MV-4-11 (cell line): ENCODE measurements at regions not wholly inside any gene's neighbourhood (a gene's known extent, or its start where the extent isn't known, plus 50 kb on each side); places are given as distances from the start of the nearest gene placed in this dataset.

ENCODE experiments used
- DNase-seq: peaks from one replicate; lab custom pipeline; 2025; lab: John Stamatoyannopoulos, UW

- DNase-seq: no peak
These were observed 106.0 kb downstream of the ADAMTS1 start for GRCh38 chr21:26739189-26739588.

DNA sequence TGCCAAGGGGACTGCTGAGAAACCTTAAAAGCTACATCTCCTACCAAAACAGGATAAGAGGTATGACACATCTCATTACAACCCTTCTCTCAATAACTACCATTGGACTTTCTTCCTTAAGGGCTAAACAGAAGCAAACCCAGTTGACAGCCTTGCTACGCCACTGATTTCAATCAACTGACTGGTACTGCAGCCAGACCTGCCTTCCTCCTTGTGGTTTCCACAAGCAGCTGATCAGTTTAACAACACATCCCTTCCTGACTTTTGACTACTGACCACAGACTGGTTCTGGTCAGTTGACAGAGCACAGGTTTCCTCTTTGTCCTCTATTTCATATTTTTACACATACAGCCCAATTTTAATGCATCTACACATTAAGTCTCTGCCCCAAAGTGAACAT is 108.8 kb downstream of the ADAMTS1 start:
- DNase-seq: peak; percentile 52

DNA sequence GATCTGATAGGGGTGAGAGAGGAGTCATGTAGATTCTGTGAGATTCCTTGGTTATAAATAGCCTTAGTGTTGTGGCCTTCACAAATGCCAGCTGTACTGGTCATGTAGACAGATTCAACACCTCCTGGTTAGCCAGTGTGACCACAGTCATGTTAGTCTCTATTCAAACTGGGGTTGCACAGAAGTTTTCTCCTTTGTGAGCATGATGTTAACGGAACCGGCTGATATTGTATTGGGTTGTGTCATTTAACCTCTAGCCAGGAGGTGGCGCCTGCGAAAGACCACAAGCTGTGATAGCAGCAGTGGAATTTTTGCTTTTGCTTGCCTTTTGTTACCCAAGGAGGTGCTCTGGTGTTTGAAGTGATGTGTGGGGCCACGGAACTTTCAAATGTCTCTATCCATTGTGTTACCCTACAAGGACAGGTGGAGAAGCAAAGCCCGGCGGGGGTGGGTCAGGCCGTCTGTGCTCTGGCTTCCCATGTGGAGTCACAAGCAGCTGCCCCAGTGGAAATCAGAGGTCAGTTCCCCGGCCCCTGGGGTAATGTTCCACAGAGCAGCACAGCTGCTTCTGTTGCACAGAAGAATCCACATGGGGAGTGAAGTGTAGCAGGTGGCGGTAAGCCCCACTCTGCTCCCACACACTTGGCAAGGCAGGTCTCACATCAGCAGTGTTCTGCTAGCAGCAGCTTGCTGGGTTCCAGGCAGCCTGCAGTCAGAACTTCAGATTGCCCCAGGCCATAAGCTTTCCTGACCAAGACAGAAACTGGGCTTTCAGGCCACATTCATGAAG is 112.6 kb downstream of the ADAMTS1 start:
- peak; percentile 7 for DNase-seq

- no peak for DNase-seq
These were observed 125.5 kb downstream of the ADAMTS1 start for GRCh38 chr21:26719750-26720149.

DNA sequence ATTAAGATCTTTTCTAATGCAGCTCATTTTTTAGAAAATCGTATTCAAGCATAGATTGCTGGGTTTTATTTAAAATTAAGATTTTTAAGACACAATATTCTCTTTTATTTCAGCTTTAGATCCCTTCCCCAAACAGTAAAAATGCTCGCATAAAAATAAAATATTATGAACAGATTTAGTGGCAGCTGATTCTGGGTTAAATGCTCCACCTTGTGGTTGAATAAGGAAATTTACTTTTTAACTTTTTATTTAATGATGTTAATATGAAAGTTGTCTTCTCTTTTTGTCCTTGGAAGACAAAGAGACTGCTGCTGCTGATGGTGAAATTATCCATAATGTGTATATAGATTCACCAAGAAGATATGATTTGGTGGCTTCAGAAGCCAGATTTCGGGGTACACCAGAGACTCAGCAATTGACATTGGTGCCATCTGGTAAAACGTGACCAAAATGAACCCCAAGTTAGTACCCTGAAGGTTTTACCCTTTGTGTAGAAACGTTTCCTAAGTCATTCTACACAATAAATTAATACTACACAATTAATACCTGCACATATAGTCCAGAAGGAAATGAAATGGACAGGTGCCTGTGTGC is 128.0 kb downstream of the ADAMTS1 start:
- peak; percentile 19 for DNase-seq

- DNase-seq: no peak
These were observed 129.2 kb downstream of the ADAMTS1 start for GRCh38 chr21:26715878-26716506.

GRCh38 chr21:26715116-26715515 is 130.1 kb downstream of the ADAMTS1 start:
- DNase-seq: no peak

DNA sequence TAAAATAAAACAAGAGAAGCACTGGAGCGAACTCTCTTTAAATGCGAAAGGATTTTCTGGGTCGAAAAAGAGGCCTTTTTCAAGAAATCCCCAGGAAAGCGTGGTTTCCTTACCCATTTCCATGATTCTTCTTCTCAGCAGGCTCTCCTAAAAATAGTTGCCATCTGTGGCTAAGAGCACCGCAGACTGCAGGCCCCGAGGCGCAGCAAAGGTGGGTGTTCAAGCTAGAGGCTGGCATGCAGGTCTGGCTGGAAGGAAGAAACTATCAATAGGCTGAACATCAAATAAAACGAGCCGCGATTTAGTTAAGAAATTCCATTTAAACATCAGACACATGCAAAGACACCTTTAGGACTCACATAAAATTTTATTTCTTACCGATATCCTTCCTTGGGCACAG is 135.1 kb downstream of the ADAMTS1 start:
- no peak for DNase-seq

- no peak for DNase-seq
These were observed 136.0 kb upstream of the CYYR1 start for GRCh38 chr21:26709090-26709489.

- DNase-seq: peak; percentile 62
These were observed 135.2 kb upstream of the CYYR1 start for GRCh38 chr21:26708223-26708800.

DNA sequence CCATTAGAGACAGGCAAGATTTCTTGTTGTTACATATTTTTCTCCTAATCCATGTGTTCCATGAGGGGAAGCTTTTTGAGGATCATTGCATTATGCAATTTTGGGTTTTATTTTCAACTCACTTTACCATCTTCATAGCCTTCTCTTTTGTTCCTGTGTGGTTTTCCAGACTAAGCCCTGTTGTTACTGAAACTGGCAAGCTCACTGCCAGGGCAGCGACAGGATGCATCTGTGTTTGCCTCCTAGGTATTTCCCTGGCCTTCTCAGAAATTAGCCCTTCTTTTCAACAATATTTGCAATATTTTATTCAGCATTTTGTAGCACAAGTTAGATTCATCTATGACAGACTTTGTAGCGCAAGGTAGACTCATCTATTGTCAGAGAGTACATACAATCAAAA is 134.2 kb upstream of the CYYR1 start:
- DNase-seq: no peak

DNA sequence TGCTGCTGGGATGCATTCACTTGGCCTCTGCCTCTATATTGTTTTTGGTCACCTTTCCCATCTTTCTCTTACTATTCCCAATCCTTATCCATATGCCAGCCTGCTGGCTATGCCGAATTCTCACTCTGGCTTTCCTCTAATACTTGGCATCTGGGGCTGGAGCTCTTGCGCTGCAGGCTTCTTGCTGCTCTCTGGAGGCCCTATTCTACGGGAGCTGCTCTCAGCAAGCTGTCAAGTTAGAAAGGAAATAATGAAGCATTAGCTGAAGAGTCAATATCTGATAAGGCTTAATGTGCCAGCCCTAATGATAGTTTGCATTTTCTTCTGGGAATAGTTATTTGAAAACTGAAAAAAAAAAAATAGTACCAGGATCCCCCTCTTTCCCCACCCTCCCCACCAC is 125.3 kb upstream of the CYYR1 start:
- DNase-seq: no peak

DNA sequence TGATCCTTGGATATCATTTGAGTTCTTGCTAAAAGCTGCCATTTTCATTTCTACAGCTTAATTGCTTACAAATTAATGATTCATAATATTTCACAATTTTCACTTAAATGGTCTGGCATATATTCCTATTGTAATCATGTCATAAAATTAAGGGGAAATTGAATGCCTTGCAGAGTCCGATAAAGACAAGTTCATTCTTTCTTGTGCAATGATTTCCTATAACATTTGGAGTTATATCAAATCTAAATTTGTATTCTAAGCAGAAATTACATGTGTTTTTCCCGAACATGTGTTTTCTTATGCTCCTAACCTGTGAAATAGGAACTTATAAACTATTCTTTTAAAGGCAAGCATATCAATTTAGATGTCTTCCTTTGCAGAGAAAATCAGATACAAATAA is 118.3 kb upstream of the CYYR1 start:
- DNase-seq: no peak

DNA sequence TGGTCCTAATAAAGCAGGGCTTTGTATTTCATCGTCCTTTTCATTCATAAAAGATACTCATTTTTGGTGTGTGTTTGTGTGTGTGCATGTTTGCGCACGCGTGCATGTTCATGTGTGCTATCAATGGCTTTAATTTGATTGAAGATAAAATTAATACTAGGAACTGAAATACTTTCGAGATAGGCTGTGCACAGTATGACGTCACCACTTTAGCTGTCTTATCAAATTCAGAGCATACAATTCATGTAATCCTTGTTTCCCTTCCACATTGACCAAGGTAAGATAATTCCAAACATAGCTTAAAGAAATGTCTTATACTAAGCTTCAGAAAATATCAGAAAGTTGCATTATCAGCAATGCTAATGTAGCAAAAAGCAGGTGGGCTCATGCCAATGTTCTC is 113.6 kb upstream of the CYYR1 start:
- no peak for DNase-seq

DNA sequence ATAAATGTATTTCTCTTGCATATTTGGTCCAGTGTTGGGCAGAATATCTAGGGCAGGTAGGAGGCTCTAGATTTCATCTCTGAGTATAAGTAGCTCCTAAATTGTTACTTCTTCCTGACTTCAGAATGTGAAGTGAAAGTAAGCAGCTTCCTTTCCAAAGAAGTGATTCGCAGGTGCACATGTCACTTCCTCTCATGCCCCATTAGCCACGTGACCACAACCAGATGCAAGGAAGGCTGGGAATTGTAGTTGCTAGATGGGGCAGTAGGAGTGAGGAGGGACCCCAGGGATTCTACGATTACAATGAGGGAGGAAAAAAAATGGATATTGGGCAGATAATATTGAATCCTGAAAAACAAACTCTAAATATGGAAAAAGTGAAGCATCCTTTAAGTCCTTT is 113.2 kb upstream of the CYYR1 start:
- DNase-seq: peak; percentile 36

DNA sequence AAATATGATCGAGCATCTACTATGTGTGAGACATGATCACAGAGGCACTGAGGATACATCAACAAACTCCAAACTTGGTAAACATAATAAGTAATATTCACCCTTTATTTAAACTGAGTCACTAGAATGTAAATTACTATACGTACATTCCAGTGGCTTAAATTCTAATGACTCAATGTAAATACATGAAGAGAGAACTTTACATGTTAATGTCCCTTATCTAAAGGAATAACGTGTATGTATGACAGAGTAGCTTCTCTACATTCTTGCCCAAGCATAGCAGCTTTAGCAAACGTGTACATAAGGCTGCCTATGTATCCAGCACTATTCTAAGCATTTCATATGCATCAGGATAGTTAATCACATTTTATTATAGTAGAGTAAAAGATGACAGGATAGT is 111.8 kb upstream of the CYYR1 start:
- no peak for DNase-seq

DNA sequence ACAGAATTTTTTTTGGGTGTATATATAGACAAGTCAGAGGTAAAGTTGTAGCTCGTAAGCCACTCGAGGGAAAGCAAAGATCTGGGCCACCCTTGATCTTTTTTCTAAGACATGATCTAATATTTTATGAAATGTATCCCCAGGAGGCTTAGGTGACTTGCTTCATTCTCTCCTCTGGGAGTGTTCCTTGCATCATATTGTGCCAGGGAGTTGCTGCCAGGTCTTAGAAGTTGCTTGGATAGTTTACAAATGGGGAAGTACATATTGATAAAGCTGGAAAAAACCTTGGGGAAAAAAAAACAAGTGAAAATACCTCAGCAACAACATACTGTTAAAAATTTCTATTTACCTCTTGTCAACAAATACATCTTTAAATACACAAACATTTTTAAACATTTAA is 110.9 kb upstream of the CYYR1 start:
- no peak for DNase-seq

DNA sequence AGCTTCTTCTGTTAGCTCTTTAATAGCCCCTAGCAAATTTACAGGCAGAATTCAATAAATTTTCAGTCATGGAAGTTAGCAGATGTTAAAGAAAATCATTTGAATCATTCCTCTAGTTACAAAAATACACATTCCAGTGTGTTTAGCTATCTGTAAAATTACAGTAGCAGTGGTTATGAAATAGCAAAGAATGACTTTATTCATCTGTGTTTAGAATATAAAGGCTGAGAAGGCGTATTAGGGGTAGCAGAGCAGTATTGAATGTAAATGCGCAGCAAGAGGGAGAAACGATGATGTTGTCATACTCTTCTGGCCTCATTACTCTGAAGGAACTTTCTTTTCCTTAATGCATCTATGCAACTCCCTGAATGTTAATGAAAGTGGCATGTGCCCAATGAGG is 106.2 kb upstream of the CYYR1 start:
- DNase-seq: no peak

GRCh38 chr21:26674323-26674722 is 101.2 kb upstream of the CYYR1 start:
- no peak for DNase-seq

GRCh38 chr21:26669215-26669764 is 96.2 kb upstream of the CYYR1 start:
- no peak for DNase-seq

GRCh38 chr21:26659757-26660156 is 86.7 kb upstream of the CYYR1 start:
- DNase-seq: no peak

- no peak for DNase-seq
These were observed 86.1 kb upstream of the CYYR1 start for GRCh38 chr21:26659182-26659581.

DNA sequence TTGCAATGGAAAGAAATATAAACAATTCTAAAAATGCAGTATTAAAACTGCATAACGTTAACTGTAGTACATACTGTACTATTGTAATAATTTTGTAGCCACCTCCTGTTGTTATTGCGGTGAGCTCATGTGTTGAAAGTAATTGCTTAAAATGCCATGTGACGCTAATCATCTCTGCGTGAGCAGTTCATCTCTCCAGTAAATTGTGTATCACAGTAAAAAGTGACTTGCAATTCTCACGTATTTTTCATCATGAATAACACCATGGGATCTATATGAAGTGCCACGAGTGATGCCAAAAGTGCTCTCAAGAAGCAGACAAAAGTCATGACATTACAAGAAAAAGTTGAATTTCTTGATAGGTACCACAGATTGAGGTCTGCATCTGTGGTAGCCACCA is 82.4 kb upstream of the CYYR1 start:
- DNase-seq: no peak
